Activated T-helper 17 cell treated with anti-CD3 and anti-CD28 coated beads, Interleukin-2, amount 50 U/mL, for 72 hours (primary cell): ENCODE measurements at regions not wholly inside any gene's neighbourhood (a gene's known extent, or its start where the extent isn't known, plus 50 kb on each side); places are given as distances from the start of the nearest gene placed in this dataset.

Source experiments
- ATAC-seq: fragments of 150-1000 bp; cut with Tn5 transposase; replicated peaks from 2 replicates; pipeline ENCODE4 v1.10.0; 2021; ENCODE audit warnings: mild to moderate bottlenecking, moderate library complexity
- H3K27ac Mint-ChIP-seq: one replicate; pipeline ENCODE4 v1.8.0; 2022; ENCODE audit warnings: mixed read lengths
- H3K27me3 Mint-ChIP-seq: one replicate; pipeline ENCODE4 v1.8.0; 2022; ENCODE audit warnings: mixed read lengths
- H3K36me3 Mint-ChIP-seq: one replicate; pipeline ENCODE4 v1.8.0; 2022; ENCODE audit warnings: low read depth, mild to moderate bottlenecking, mixed read lengths
- H3K4me1 Mint-ChIP-seq: one replicate; pipeline ENCODE4 v1.8.0; 2022; ENCODE audit warnings: mixed read lengths
- H3K4me3 Mint-ChIP-seq: one replicate; pipeline ENCODE4 v1.8.0; 2022; ENCODE audit warnings: mild to moderate bottlenecking, mixed read lengths
- H3K9me3 Mint-ChIP-seq: one replicate; pipeline ENCODE4 v1.8.0; 2022; ENCODE audit warnings: mixed read lengths

- Mint-ChIP-seq H3K4me1 (no peaks in the 10 kb centered on the region), H3K27me3 (no peaks in the 10 kb centered on the region), H3K9me3 (no peaks in the 10 kb centered on the region), H3K27ac (no peak overlapping the region), H3K4me3 (no peak overlapping the region), H3K36me3 (no peaks in the 10 kb centered on the region)
- no peak for ATAC-seq
These were observed 186.9 kb upstream of the TUT7 start for GRCh38 chr9:86541014-86541570.

- no peak overlapping the region for H3K27ac Mint-ChIP-seq
These were observed 181.3 kb upstream of the TUT7 start for GRCh38 chr9:86535406-86535915.

GRCh38 chr9:86534572-86535258 lies 180.5 kb upstream of the TUT7 start:
- Mint-ChIP-seq H3K36me3 (no peaks in the 10 kb centered on the region), H3K27ac (no peak overlapping the region), H3K4me3 (no peak overlapping the region), H3K9me3 (no peaks in the 10 kb centered on the region), H3K4me1 (no peaks in the 10 kb centered on the region), H3K27me3 (peaks cover 10% of the 10 kb centered on the region)
- no peak for ATAC-seq

More at GRCh38 chr9:86535406-86535915, 181.3 kb upstream of the TUT7 start:
- Mint-ChIP-seq H3K36me3 (no peaks in the 10 kb centered on the region), H3K27me3 (peaks cover 7% of the 10 kb centered on the region), H3K4me3 (no peak overlapping the region), H3K4me1 (no peaks in the 10 kb centered on the region), H3K9me3 (no peaks in the 10 kb centered on the region)
- ATAC-seq, result no peak

GRCh38 chr9:86531971-86532640 lies 177.9 kb upstream of the TUT7 start:
- ATAC-seq, result no peak
- no peaks in the 10 kb centered on the region for H3K4me1 Mint-ChIP-seq
- H3K27me3 Mint-ChIP-seq, result peaks cover 26% of the 10 kb centered on the region
- H3K27ac Mint-ChIP-seq, result no peak overlapping the region
- no peaks in the 10 kb centered on the region for H3K36me3 Mint-ChIP-seq
- H3K9me3 Mint-ChIP-seq, result no peaks in the 10 kb centered on the region
- no peak overlapping the region for H3K4me3 Mint-ChIP-seq

- no peak overlapping the region for H3K27ac Mint-ChIP-seq
- no peaks in the 10 kb centered on the region for H3K36me3 Mint-ChIP-seq
- H3K4me1 Mint-ChIP-seq, result no peaks in the 10 kb centered on the region
- peaks cover 26% of the 10 kb centered on the region for H3K27me3 Mint-ChIP-seq
- H3K9me3 Mint-ChIP-seq, result no peaks in the 10 kb centered on the region
- no peak for ATAC-seq
- no peak overlapping the region for H3K4me3 Mint-ChIP-seq
These were observed 177.2 kb upstream of the TUT7 start for GRCh38 chr9:86531273-86531970.

GRCh38 chr9:86529496-86530275 lies 175.5 kb upstream of the TUT7 start:
- H3K27ac Mint-ChIP-seq, result no peak overlapping the region
- no peaks in the 10 kb centered on the region for H3K36me3 Mint-ChIP-seq
- H3K4me1 Mint-ChIP-seq, result no peaks in the 10 kb centered on the region
- ATAC-seq, result no peak
- no peaks in the 10 kb centered on the region for H3K9me3 Mint-ChIP-seq
- H3K4me3 Mint-ChIP-seq, result no peak overlapping the region
- peaks cover 24% of the 10 kb centered on the region for H3K27me3 Mint-ChIP-seq

- no peak overlapping the region for H3K4me3 Mint-ChIP-seq
- no peak for ATAC-seq
- H3K27ac Mint-ChIP-seq, result no peak overlapping the region
These were observed 171.8 kb upstream of the TUT7 start for GRCh38 chr9:86526021-86526420.

GRCh38 chr9:86525182-86525581 lies 171.0 kb upstream of the TUT7 start:
- no peak overlapping the region for H3K27ac Mint-ChIP-seq
- H3K36me3 Mint-ChIP-seq, result no peaks in the 10 kb centered on the region
- ATAC-seq, result no peak
- no peaks in the 10 kb centered on the region for H3K4me1 Mint-ChIP-seq
- peaks cover 24% of the 10 kb centered on the region for H3K27me3 Mint-ChIP-seq
- no peaks in the 10 kb centered on the region for H3K9me3 Mint-ChIP-seq
- no peak overlapping the region for H3K4me3 Mint-ChIP-seq

More at GRCh38 chr9:86526021-86526420, 171.8 kb upstream of the TUT7 start:
- Mint-ChIP-seq H3K4me1 (no peaks in the 10 kb centered on the region), H3K27me3 (peaks cover 24% of the 10 kb centered on the region), H3K36me3 (no peaks in the 10 kb centered on the region), H3K9me3 (no peaks in the 10 kb centered on the region)

- Mint-ChIP-seq H3K27me3 (peaks cover 5% of the 10 kb centered on the region), H3K4me3 (no peak overlapping the region), H3K36me3 (no peaks in the 10 kb centered on the region), H3K27ac (no peak overlapping the region), H3K9me3 (no peaks in the 10 kb centered on the region), H3K4me1 (no peaks in the 10 kb centered on the region)
- no peak for ATAC-seq
These were observed 167.8 kb upstream of the TUT7 start for GRCh38 chr9:86521977-86522376.

GRCh38 chr9:86521322-86521721 lies 167.1 kb upstream of the TUT7 start:
- H3K27me3 Mint-ChIP-seq, result peaks cover 3% of the 10 kb centered on the region
- H3K27ac Mint-ChIP-seq, result no peak overlapping the region
- H3K4me1 Mint-ChIP-seq, result no peaks in the 10 kb centered on the region
- no peak overlapping the region for H3K4me3 Mint-ChIP-seq
- no peak for ATAC-seq
- H3K9me3 Mint-ChIP-seq, result no peaks in the 10 kb centered on the region
- no peaks in the 10 kb centered on the region for H3K36me3 Mint-ChIP-seq

GRCh38 chr9:86519066-86519615 lies 164.9 kb upstream of the TUT7 start:
- no peak overlapping the region for H3K4me3 Mint-ChIP-seq
- H3K4me1 Mint-ChIP-seq, result no peaks in the 10 kb centered on the region
- no peak overlapping the region for H3K27ac Mint-ChIP-seq
- H3K9me3 Mint-ChIP-seq, result no peaks in the 10 kb centered on the region
- no peaks in the 10 kb centered on the region for H3K36me3 Mint-ChIP-seq
- H3K27me3 Mint-ChIP-seq, result peaks cover 3% of the 10 kb centered on the region
- ATAC-seq, result no peak

GRCh38 chr9:86517475-86517874 lies 163.3 kb upstream of the TUT7 start:
- no peak overlapping the region for H3K4me3 Mint-ChIP-seq
- no peak overlapping the region for H3K27ac Mint-ChIP-seq
- peaks cover 5% of the 10 kb centered on the region for H3K27me3 Mint-ChIP-seq
- H3K36me3 Mint-ChIP-seq, result no peaks in the 10 kb centered on the region
- ATAC-seq, result no peak
- H3K9me3 Mint-ChIP-seq, result no peaks in the 10 kb centered on the region
- H3K4me1 Mint-ChIP-seq, result no peaks in the 10 kb centered on the region

GRCh38 chr9:86516564-86516963 lies 162.4 kb upstream of the TUT7 start:
- Mint-ChIP-seq H3K27me3 (peaks cover 5% of the 10 kb centered on the region), H3K36me3 (no peaks in the 10 kb centered on the region), H3K27ac (no peak overlapping the region), H3K4me3 (no peak overlapping the region), H3K9me3 (no peaks in the 10 kb centered on the region), H3K4me1 (no peaks in the 10 kb centered on the region)
- ATAC-seq, result no peak

GRCh38 chr9:86515221-86515620 lies 161.0 kb upstream of the TUT7 start:
- Mint-ChIP-seq H3K27me3 (peaks cover 5% of the 10 kb centered on the region), H3K4me1 (no peaks in the 10 kb centered on the region), H3K4me3 (no peak overlapping the region), H3K27ac (no peak overlapping the region), H3K9me3 (no peaks in the 10 kb centered on the region), H3K36me3 (no peaks in the 10 kb centered on the region)
- no peak for ATAC-seq
